ENCODE measurements at regions not wholly inside any gene's neighbourhood (a gene's known extent, or its start where the extent isn't known, plus 50 kb on each side); places are given as distances from the start of the nearest gene placed in this dataset.
"Not testable (repeated sequence)": the region's sequence is repeated elsewhere in the genome, so short reads cannot be mapped to it uniquely, and the experiment has no call there.

DNA sequence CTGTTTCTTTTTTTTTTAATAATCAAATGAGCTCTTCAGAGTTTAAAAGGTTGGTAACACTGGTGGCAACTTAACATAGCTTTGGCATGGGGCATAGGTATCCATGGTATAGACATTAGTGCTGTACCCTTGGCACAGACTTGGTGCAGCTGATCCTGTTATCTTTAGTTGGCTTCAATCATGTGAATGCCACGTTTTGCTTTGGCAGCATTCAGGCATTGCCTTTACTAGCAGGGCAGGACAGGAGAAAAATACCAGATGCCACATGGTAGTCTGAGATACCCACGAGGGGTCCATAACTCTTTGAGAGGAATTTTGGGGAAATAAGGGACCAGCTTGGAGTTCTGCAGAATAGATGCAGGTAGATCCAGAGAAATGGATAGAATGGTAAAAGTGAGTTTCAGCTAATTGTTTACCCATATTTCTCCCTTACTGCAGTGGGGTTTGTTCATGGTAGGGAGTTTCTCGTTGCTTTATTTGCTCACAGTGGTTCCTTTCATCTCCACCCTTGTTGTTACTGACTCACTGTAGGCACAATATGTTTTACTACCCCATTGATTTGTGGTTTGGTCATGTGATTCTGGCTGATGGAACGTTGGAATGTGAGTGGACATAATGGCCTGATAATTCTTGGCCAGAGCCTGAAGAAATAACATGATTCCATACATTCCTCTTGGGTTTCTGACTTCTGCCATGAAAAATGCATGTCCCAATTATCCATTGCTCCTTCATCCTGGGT is 342.7 kb downstream of the GLUD2 start:
- no peak overlapping the region for H3K4me3 ChIP-seq (ENCODE audit: low read depth, poor library complexity, severe bottlenecking)
- TF ChIP-seq POLR2A (IDR thresholded peaks at IDR 0.05), result no peak
- TF ChIP-seq, protein P1, sequence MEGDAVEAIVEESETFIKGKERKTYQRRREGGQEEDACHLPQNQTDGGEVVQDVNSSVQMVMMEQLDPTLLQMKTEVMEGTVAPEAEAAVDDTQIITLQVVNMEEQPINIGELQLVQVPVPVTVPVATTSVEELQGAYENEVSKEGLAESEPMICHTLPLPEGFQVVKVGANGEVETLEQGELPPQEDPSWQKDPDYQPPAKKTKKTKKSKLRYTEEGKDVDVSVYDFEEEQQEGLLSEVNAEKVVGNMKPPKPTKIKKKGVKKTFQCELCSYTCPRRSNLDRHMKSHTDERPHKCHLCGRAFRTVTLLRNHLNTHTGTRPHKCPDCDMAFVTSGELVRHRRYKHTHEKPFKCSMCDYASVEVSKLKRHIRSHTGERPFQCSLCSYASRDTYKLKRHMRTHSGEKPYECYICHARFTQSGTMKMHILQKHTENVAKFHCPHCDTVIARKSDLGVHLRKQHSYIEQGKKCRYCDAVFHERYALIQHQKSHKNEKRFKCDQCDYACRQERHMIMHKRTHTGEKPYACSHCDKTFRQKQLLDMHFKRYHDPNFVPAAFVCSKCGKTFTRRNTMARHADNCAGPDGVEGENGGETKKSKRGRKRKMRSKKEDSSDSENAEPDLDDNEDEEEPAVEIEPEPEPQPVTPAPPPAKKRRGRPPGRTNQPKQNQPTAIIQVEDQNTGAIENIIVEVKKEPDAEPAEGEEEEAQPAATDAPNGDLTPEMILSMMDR (IDR thresholded peaks at IDR 0.05), result no peak
- DNase-seq (ENCODE audit: low spot score in 2 of 2), result no peak
- 31 to 35% methylated on average over 4 of the region's 4 CpGs for WGBS, 2 donors
- intact Hi-C loops (cut with DNase I; ENCODE audit: low total_unique reads), result no loop called here

DNA sequence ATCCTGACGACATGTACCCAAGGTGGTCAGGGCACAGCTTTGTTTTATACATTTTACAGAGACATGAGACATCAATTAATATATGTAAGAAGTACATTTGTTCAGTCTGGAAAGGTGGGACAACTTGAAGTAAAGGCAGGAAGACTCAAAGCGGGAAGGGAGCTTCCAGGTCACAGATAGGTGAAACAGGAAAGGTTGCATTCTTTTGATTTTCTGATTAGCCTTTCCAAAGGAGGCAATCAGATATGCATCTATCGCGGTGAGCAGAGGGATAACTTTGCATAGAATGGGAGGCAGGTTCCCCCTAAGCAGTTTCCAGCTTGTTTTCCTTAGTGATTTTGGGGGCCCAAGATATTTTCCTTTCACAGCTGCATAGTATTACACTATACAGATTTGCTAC is 358.4 kb downstream of the GLUD2 start:
- no peak for DNase-seq (ENCODE audit: low spot score in 2 of 2)
- WGBS, 2 donors, result 18 to 30% methylated on average over 4 of the region's 4 CpGs
- no peak for TF ChIP-seq POLR2A (IDR thresholded peaks at IDR 0.05)
- TF ChIP-seq, protein P1 (IDR thresholded peaks at IDR 0.05), result no peak
- H3K4me3 ChIP-seq (ENCODE audit: low read depth, poor library complexity, severe bottlenecking), result no peak overlapping the region
- intact Hi-C loops (cut with DNase I; ENCODE audit: low total_unique reads), result no loop called here

DNA sequence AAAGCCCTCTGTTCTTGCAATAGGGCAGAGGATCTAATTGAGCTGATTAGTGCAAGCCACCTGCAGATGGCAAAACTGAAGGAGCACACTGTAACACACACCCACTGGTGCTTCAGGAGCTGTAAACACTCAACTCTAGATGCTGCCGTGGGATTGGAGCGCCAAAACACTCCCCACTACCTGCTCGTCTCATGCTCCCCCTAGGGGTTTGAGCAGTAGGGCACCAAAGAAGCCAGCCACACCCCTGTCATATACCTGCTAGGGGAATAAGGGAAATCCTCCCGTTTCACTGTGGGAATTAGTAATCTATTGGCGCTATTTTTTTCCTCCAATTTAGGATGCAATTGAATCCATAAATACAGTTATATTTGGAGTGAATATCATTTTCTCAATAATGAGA is 360.2 kb downstream of the GLUD2 start:
- no peak for DNase-seq (ENCODE audit: low spot score in 2 of 2)
- 51 to 88% methylated on average over 5 of the region's 5 CpGs for WGBS, 2 donors
- TF ChIP-seq POLR2A (IDR thresholded peaks at IDR 0.05), result no peak
- TF ChIP-seq, protein P1 (IDR thresholded peaks at IDR 0.05), result no peak
- intact Hi-C loops (cut with DNase I; ENCODE audit: low total_unique reads), result no loop called here
- H3K4me3 ChIP-seq (ENCODE audit: low read depth, poor library complexity, severe bottlenecking), result no peak overlapping the region

DNA sequence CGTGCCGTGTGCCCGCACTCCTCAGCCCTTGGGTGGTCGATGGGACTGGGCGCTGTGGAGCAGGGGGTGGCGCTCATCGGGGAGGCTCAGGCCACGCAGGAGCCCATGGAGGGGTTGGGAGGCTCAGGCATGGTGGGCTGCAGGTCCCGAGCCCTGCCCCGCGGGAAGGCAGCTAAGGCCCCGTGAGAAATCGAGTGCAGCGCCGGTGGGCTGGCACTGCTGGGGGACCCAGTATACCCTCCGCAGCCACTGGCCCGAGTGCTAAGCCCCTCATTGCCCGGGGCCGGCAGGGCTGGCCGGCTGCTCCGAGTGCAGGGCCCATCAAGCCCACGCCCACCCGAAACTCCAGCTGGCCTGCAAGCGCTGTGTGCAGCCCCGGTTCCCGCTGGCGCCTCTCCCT is 384.1 kb downstream of the GLUD2 start:
- DNase-seq (ENCODE audit: low spot score in 2 of 2); H3K4me3 ChIP-seq (ENCODE audit: low read depth, poor library complexity, severe bottlenecking); intact Hi-C loops (cut with DNase I; ENCODE audit: low total_unique reads): not testable (repeated sequence)
- 98% methylated on average over 18 of the region's 27 CpGs; no CpG with 5 or more reads in 1 of the 2 donors for WGBS, 2 donors

DNA sequence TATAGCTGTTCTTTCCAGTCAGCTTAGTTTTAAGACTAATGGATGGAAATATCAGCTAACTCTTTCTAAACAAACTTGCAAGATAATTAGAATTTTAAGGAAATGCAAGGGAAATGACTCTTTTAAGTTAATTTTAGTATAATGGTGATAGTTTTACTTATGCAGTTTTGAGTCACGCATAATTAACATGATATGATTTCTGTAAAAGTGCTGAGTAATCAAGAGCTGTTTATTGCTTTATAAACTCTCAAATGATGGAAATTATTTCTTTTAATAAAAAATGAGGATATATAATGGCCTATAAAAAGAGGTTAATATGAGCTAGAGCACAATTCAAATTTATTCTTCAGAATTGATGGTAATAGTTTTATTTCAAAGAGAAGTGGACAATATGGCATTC is 385.9 kb downstream of the GLUD2 start:
- intact Hi-C loops (cut with DNase I; ENCODE audit: low total_unique reads), result no loop called here
- TF ChIP-seq POLR2A (IDR thresholded peaks at IDR 0.05), result no peak
- TF ChIP-seq, protein P1 (IDR thresholded peaks at IDR 0.05), result no peak
- no peak overlapping the region for H3K4me3 ChIP-seq (ENCODE audit: low read depth, poor library complexity, severe bottlenecking)
- no peak for DNase-seq (ENCODE audit: low spot score in 2 of 2)
- 85 to 88% methylated on average over 1 of the region's 1 CpG for WGBS, 2 donors

DNA sequence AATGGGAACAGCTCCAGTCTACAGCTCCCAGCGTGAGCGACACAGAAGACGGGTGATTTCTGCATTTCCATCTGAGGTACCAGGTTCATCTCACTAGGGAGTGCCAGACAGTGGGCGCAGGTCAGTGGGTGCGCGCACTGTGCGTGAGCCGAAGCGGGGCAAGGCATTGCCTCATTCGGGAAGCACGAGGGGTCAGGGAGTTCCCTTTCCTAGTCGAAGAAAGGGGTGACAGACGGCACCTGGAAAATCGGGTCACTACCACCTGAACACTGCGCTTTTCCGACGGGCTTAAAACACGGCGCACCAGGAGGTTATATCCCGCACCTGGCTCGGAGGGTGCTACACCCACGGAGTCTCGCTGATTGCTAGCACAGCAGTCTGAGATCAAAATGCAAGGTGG is 390.3 kb downstream of the GLUD2 start:
- 94 to 95% methylated on average over 23 of the region's 23 CpGs for WGBS, 2 donors
- H3K4me3 ChIP-seq (ENCODE audit: low read depth, poor library complexity, severe bottlenecking); DNase-seq (ENCODE audit: low spot score in 2 of 2); intact Hi-C loops (cut with DNase I; ENCODE audit: low total_unique reads): not testable (repeated sequence)

DNA sequence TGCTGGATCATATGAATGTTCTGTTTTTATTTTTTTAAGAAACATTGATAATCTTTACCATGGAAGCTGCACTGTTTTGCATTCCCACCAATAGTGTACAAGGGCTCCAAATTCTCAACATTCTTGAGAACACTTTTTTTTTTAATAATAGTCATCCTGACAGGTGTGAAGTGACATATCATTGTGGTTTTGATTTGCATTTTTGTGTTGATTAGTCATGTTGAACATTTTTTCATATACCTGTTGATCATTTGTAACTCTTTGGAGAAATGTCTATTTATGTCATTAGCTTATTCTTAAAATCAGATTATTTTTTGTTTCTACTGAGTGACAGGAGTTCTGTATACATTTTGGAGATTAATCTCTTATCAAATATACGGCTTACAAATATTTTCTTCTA is 408.5 kb downstream of the GLUD2 start:
- no peak overlapping the region for H3K4me3 ChIP-seq (ENCODE audit: low read depth, poor library complexity, severe bottlenecking)
- intact Hi-C loops (cut with DNase I; ENCODE audit: low total_unique reads), result no loop called here
- WGBS, 2 donors, result 75 to 81% methylated on average over 1 of the region's 1 CpG
- no peak for DNase-seq (ENCODE audit: low spot score in 2 of 2)
- no peak for TF ChIP-seq POLR2A (IDR thresholded peaks at IDR 0.05)
- TF ChIP-seq, protein P1 (IDR thresholded peaks at IDR 0.05), result no peak
